22Rv1 (cell line): ENCODE measurements at regions not wholly inside any gene's neighbourhood (a gene's known extent, or its start where the extent isn't known, plus 50 kb on each side); places are given as distances from the start of the nearest gene placed in this dataset.

Experiments
- H3K27ac ChIP-seq: fragments of 450-650 bp; 2 replicates; pipeline ENCODE4 v1.5.1; 2017
- CTCF ChIP-seq: fragments of 450-650 bp; IDR thresholded peaks from 2 replicates; pipeline ENCODE4 v1.5.1; 2017; ENCODE audit warnings: mild to moderate bottlenecking
- ZFX ChIP-seq: fragments of 450-650 bp; IDR thresholded peaks from 2 replicates; pipeline ENCODE4 v1.6.1; 2017; ENCODE audit warnings: antibody characterized with exemption, borderline replicate concordance

- TF ChIP-seq CTCF (no peak), ZFX (no peak)
- H3K27ac ChIP-seq, result no peak overlapping the region
Observed at GRCh38 chr13:73704587-73704986, 429.6 kb downstream of the KLF12 start.

- no peak overlapping the region for H3K27ac ChIP-seq
- TF ChIP-seq CTCF (no peak), ZFX (no peak)
Observed at GRCh38 chr13:73703606-73704005, 430.6 kb downstream of the KLF12 start.

DNA sequence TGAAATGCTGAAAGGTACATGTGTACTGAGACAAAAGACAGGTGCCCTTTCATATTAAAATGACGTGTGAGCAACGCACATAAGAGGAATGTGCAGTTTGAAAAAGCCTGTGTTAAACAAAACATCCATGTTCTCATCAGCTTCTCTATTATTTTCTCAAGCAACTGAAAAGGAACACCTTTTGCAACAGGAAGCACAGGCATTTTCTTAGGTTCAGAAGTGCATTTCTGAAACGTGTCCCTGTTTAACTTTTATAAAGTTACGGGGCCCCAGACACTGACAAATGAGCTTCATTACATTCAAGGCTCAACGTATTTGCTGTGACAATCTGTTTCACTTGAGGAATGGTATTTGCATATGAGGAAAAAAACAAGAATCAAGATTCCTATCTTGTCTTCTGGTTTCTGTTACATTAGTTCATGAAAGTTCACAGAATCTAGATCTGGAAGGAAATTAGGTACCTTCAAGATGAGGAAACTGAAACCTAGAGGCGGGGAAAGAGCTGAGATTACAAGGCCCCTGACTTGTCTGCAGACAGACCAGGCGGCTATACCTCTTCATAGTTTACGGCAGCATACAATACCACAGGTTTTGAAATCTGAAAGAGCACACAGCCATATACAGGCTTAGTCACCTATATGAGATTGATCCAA is 431.7 kb downstream of the KLF12 start:
- no peak for TF ChIP-seq ZFX
- no peak for TF ChIP-seq CTCF
- no peak overlapping the region for H3K27ac ChIP-seq

DNA sequence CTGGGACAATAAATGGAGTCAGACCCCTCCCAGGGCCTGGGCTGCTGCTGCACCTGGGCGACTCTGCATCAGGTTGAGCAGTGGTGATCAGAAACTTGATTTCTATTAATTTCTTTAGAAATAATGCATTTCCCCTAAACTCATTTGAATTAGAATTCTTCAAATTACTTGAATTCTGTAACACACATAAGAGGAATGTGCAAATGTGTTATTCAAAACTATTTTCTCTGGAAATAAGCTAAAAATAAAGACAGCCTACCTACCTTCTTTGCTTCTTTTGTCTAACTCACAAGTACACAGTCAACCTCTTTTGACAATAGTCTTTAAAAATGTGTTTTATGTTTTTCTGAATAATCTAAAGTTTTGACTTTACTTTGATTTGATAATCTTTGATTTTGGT is 433.0 kb downstream of the KLF12 start:
- TF ChIP-seq ZFX, result no peak
- no peak for TF ChIP-seq CTCF
- H3K27ac ChIP-seq, result no peak overlapping the region

DNA sequence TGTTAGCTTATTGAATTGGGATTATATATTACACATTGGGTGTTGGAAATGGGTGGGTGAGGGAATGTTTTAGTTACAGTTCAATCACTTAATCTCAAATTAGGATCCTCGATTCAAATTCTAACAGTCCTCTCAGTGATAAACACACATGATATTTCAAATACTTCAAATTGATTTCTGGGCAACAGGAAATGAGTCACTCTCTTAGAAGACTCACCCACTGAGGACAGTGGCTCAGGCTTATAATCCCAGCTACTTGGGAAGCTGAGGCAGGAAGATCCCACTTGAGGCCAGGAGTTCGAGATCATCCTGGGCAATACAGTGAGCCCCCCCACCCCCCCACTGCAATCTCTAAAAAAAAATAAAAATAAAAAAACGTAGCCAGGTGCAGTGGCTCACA is 435.3 kb downstream of the KLF12 start:
- TF ChIP-seq CTCF (no peak), ZFX (no peak)

DNA sequence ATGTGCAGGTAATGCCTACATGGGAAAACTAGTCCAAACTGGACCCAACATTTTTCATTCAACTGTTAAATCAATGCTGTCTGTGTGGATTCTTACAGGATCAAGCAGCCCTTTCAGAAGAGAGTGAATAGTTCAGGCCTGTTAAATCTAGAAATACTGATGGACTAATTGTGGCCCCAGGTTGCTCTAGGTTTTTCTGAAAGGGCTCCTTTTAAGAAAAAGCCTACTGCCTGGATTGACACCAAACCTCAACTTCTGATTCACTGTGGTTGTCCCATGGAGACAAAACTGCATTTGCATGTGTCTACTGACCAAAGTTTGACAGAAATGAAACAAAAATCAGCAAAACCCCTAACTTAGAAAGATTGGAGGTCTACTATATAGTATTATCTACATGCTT is 437.0 kb downstream of the KLF12 start:
- TF ChIP-seq CTCF, result no peak
- no peak for TF ChIP-seq ZFX
- H3K27ac ChIP-seq, result no peak overlapping the region

More for the DNA sequence above, 435.3 kb downstream of the KLF12 start:
- no peak overlapping the region for H3K27ac ChIP-seq

DNA sequence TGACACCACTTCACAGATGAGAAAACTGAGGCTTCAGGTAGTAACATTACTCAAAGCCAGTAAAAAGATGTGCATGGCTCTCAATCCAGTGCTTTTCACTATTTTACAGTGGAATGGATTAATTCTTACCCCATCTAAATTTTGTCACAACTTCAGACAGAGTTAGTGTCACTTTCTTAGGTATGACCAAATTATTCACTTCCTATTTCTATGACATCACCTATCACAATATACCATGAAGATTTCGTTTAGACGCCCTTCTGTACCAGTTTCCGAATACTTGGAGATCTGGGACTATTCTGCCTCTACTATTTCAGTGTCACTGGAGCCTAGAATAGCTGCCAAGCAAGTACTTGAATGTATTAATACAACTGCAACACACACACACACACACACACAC is 437.5 kb downstream of the KLF12 start:
- TF ChIP-seq ZFX, result no peak
- no peak for TF ChIP-seq CTCF
- H3K27ac ChIP-seq, result no peak overlapping the region
